Neural progenitor cell (in vitro differentiated cells): ENCODE measurements at regions not wholly inside any gene's neighbourhood (a gene's known extent, or its start where the extent isn't known, plus 50 kb on each side); places are given as distances from the start of the nearest gene placed in this dataset.

Experiments
- DNase-seq: peaks from one replicate; pipeline ENCODE4 v3.0.0-alpha.2; 2016; ENCODE audit warnings: low spot score
- H2AFZ ChIP-seq: fragments of 200-600 bp; sonication (generic); replicated peaks from 2 replicates; pipeline ENCODE4 v1.6.1; 2016; ENCODE audit warnings: antibody characterized with exemption
- H3F3A ChIP-seq: fragments of 200-600 bp; sonication (generic); 2 replicates; pipeline ENCODE4 v1.6.1; 2016; ENCODE audit warnings: antibody characterized with exemption, low read depth
- H3K27ac ChIP-seq: fragments of 200-600 bp; sonication (generic); 2 replicates; pipeline ENCODE4 v1.5.1; 2016; ENCODE audit warnings: mild to moderate bottlenecking
- H3K27me3 ChIP-seq: fragments of 200-600 bp; sonication (generic); 2 replicates; pipeline ENCODE4 v1.6.1; 2016; ENCODE audit warnings: mild to moderate bottlenecking, moderate library complexity
- H3K36me3 ChIP-seq: fragments of 200-600 bp; sonication (generic); 2 replicates; pipeline ENCODE4 v1.5.1; 2016
- H3K4me1 ChIP-seq: fragments of 200-600 bp; sonication (generic); 2 replicates; pipeline ENCODE4 v1.6.1; 2016; ENCODE audit warnings: mixed run types
- H3K4me2 ChIP-seq: fragments of 200-600 bp; sonication (generic); 2 replicates; pipeline ENCODE4 v1.6.1; 2016
- H3K4me3 ChIP-seq: fragments of 200-600 bp; sonication (generic); 2 replicates; pipeline ENCODE4 v1.5.1; 2016
- H3K79me2 ChIP-seq: fragments of 200-600 bp; sonication (generic); 2 replicates; pipeline ENCODE4 v1.6.1; 2016; ENCODE audit warnings: low read depth
- H3K9ac ChIP-seq: fragments of 200-600 bp; sonication (generic); 2 replicates; pipeline ENCODE4 v1.6.1; 2016
- H3K9me3 ChIP-seq: fragments of 200-600 bp; sonication (generic); 2 replicates; pipeline ENCODE4 v1.5.1; 2016; ENCODE audit warnings: low read depth
- H4K20me1 ChIP-seq: fragments of 200-600 bp; sonication (generic); 2 replicates; pipeline ENCODE4 v1.6.1; 2016; ENCODE audit warnings: low read depth
- H3K27ac Mint-ChIP-seq: 3 replicates; pipeline ENCODE4 v1.8.0; 2021; ENCODE audit warnings: mixed read lengths
- H3K27me3 Mint-ChIP-seq: 2 replicates; pipeline ENCODE4 v1.8.0; 2022; ENCODE audit warnings: low read depth, mild to moderate bottlenecking, inconsistent platforms, moderate library complexity, mixed read lengths; ENCODE audit not compliant: insufficient read depth
- H3K36me3 Mint-ChIP-seq: 3 replicates; pipeline ENCODE4 v1.8.0; 2021; ENCODE audit warnings: mixed read lengths
- H3K4me1 Mint-ChIP-seq: 3 replicates; pipeline ENCODE4 v1.8.0; 2021; ENCODE audit warnings: mixed read lengths
- H3K4me3 Mint-ChIP-seq: 3 replicates; pipeline ENCODE4 v1.8.0; 2021; ENCODE audit warnings: mild to moderate bottlenecking, moderate library complexity, mixed read lengths
- H3K9me3 Mint-ChIP-seq: 3 replicates; pipeline ENCODE4 v1.8.0; 2020; ENCODE audit warnings: mixed read lengths
- EZH2 ChIP-seq: fragments of 200-600 bp; sonication (generic); IDR thresholded peaks from 2 replicates; pipeline ENCODE4 v1.6.1; 2017; ENCODE audit warnings: antibody characterized with exemption, mild to moderate bottlenecking, moderate library complexity
- EZH2phosphoT487 ChIP-seq: fragments of 200-600 bp; sonication (generic); IDR thresholded peaks from 2 replicates; pipeline ENCODE4 v1.6.1; 2017; ENCODE audit warnings: antibody characterized with exemption
- TF ChIP-seq, protein P1 (sequence below): fragments of 200-600 bp; sonication (generic); IDR thresholded peaks from 2 replicates; pipeline ENCODE4 v1.5.1; 2017; ENCODE audit warnings: antibody characterized with exemption, mild to moderate bottlenecking

GRCh38 chr20:24395151-24395550 lies 74.3 kb upstream of the SYNDIG1 start:
- no peak overlapping the region for H3K27ac Mint-ChIP-seq
- no peak overlapping the region for H2AFZ ChIP-seq
- H3K27me3 Mint-ChIP-seq, result peaks cover 11% of the 10 kb centered on the region
- H3K27me3 ChIP-seq, result no peaks in the 10 kb centered on the region
- no peak overlapping the region for H3K4me3 ChIP-seq
- no peak overlapping the region for H3K4me2 ChIP-seq
- no peaks in the 10 kb centered on the region for H3K4me1 ChIP-seq
- H3K9me3 Mint-ChIP-seq, result peaks cover 3% of the 10 kb centered on the region
- no peak overlapping the region for H3K4me3 Mint-ChIP-seq
- H3K27ac ChIP-seq, result no peak overlapping the region
- H3K36me3 Mint-ChIP-seq, result no peaks in the 10 kb centered on the region
- no peaks in the 10 kb centered on the region for H3F3A ChIP-seq
- H4K20me1 ChIP-seq, result no peaks in the 10 kb centered on the region
- H3K9ac ChIP-seq, result no peak overlapping the region
- H3K9me3 ChIP-seq, result no peaks in the 10 kb centered on the region
- H3K36me3 ChIP-seq, result no peaks in the 10 kb centered on the region
- DNase-seq, result no peak
- no peaks in the 10 kb centered on the region for H3K4me1 Mint-ChIP-seq
- TF ChIP-seq, protein P1, sequence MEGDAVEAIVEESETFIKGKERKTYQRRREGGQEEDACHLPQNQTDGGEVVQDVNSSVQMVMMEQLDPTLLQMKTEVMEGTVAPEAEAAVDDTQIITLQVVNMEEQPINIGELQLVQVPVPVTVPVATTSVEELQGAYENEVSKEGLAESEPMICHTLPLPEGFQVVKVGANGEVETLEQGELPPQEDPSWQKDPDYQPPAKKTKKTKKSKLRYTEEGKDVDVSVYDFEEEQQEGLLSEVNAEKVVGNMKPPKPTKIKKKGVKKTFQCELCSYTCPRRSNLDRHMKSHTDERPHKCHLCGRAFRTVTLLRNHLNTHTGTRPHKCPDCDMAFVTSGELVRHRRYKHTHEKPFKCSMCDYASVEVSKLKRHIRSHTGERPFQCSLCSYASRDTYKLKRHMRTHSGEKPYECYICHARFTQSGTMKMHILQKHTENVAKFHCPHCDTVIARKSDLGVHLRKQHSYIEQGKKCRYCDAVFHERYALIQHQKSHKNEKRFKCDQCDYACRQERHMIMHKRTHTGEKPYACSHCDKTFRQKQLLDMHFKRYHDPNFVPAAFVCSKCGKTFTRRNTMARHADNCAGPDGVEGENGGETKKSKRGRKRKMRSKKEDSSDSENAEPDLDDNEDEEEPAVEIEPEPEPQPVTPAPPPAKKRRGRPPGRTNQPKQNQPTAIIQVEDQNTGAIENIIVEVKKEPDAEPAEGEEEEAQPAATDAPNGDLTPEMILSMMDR, result no peak
- TF ChIP-seq EZH2, result no peak
- no peak for TF ChIP-seq EZH2phosphoT487
- no peaks in the 10 kb centered on the region for H3K79me2 ChIP-seq

- peaks cover 6% of the 10 kb centered on the region for H3K4me1 Mint-ChIP-seq
- H3K27me3 ChIP-seq, result no peaks in the 10 kb centered on the region
- H3K79me2 ChIP-seq, result no peaks in the 10 kb centered on the region
- H3K4me1 ChIP-seq, result no peaks in the 10 kb centered on the region
- H3K36me3 ChIP-seq, result no peaks in the 10 kb centered on the region
- peaks cover 2% of the 10 kb centered on the region for H3K9me3 Mint-ChIP-seq
- H3K4me2 ChIP-seq, result no peak overlapping the region
- H3K4me3 ChIP-seq, result no peak overlapping the region
- no peaks in the 10 kb centered on the region for H3K36me3 Mint-ChIP-seq
- no peak overlapping the region for H3K4me3 Mint-ChIP-seq
- no peaks in the 10 kb centered on the region for H3K9me3 ChIP-seq
- H3K9ac ChIP-seq, result no peak overlapping the region
- H3K27ac ChIP-seq, result no peak overlapping the region
- TF ChIP-seq EZH2phosphoT487 (no peak), EZH2 (no peak)
- TF ChIP-seq, protein P1, result no peak
- H3K27me3 Mint-ChIP-seq, result peaks cover 11% of the 10 kb centered on the region
- H3K27ac Mint-ChIP-seq, result no peak overlapping the region
- H4K20me1 ChIP-seq, result no peaks in the 10 kb centered on the region
- no peaks in the 10 kb centered on the region for H3F3A ChIP-seq
- no peak overlapping the region for H2AFZ ChIP-seq
- DNase-seq, result no peak
Observed at GRCh38 chr20:24393903-24394302, 75.5 kb upstream of the SYNDIG1 start.

- Histone ChIP-seq H3K4me1 (no peaks in the 10 kb centered on the region), H2AFZ (no peak overlapping the region), H3K27ac (no peak overlapping the region), H3K4me3 (no peak overlapping the region), H3F3A (no peaks in the 10 kb centered on the region), H3K27me3 (no peaks in the 10 kb centered on the region), H3K36me3 (no peaks in the 10 kb centered on the region), H3K79me2 (no peaks in the 10 kb centered on the region), H4K20me1 (no peaks in the 10 kb centered on the region), H3K9ac (no peak overlapping the region), H3K4me2 (no peak overlapping the region), H3K9me3 (no peaks in the 10 kb centered on the region)
- H3K36me3 Mint-ChIP-seq, result no peaks in the 10 kb centered on the region
- no peak for DNase-seq
- H3K4me3 Mint-ChIP-seq, result no peak overlapping the region
- no peak overlapping the region for H3K27ac Mint-ChIP-seq
- no peak for TF ChIP-seq EZH2phosphoT487
- TF ChIP-seq EZH2, result no peak
- TF ChIP-seq, protein P1, result no peak
- H3K4me1 Mint-ChIP-seq, result peaks cover 6% of the 10 kb centered on the region
- peaks cover 14% of the 10 kb centered on the region for H3K27me3 Mint-ChIP-seq
- peaks cover 2% of the 10 kb centered on the region for H3K9me3 Mint-ChIP-seq
Observed at GRCh38 chr20:24392612-24393011, 76.8 kb upstream of the SYNDIG1 start.

DNA sequence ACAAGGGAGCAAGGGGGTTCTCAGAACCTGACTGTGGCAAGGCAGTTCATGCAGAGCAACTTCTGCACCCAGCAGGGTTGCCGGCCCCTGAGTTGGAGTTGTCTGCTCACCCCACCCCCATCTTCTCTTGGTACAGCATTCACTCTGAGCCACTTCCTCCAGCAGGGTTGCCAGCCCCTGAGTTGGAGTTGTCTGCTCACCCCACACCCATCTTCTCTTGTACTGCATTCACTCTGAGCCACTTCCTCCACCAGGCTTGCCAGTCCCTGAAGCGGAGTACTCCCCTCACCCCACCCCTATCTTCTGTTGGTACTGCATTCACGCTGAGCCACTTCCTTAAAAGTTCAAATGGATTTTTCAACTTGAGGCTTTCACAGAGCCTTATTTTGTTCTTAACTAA lies 79.7 kb upstream of the SYNDIG1 start:
- no peaks in the 10 kb centered on the region for H3K36me3 Mint-ChIP-seq
- DNase-seq, result no peak
- Histone ChIP-seq H4K20me1 (no peaks in the 10 kb centered on the region), H3K27ac (no peak overlapping the region), H3F3A (no peaks in the 10 kb centered on the region), H3K9ac (no peak overlapping the region), H3K9me3 (no peaks in the 10 kb centered on the region), H3K4me1 (no peaks in the 10 kb centered on the region), H2AFZ (no peak overlapping the region), H3K27me3 (no peaks in the 10 kb centered on the region), H3K36me3 (no peaks in the 10 kb centered on the region), H3K4me3 (no peak overlapping the region), H3K79me2 (no peaks in the 10 kb centered on the region), H3K4me2 (no peak overlapping the region)
- H3K9me3 Mint-ChIP-seq, result peaks cover 2% of the 10 kb centered on the region
- H3K27me3 Mint-ChIP-seq, result peaks cover 9% of the 10 kb centered on the region
- H3K4me3 Mint-ChIP-seq, result no peak overlapping the region
- H3K27ac Mint-ChIP-seq, result peak overlapping the region; percentile 46
- peaks cover 25% of the 10 kb centered on the region for H3K4me1 Mint-ChIP-seq
- TF ChIP-seq EZH2, result no peak
- no peak for TF ChIP-seq EZH2phosphoT487
- TF ChIP-seq, protein P1, result no peak
